ENCODE measurements at regions not wholly inside any gene's neighbourhood (a gene's known extent, or its start where the extent isn't known, plus 50 kb on each side); places are given as distances from the start of the nearest gene placed in this dataset.

DNA sequence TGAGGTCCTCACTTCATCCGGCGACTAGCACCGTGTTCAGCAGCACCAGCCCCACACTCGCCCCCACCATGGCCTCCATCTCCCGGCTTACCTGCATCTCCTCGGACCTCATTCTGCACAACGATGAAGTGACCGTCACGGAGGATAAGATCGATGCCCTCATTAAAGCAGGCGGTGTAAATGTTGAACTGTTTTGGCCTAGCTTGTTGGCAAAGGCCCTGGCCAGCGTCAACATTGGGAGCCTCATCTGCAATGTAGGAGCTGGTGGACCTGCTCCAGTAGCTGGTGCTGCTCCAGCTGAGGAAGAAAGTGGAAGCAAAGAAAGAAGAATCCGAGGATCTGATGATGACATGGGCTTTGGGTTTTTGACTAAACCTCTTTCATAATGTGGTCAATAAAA lies 70.5 kb upstream of the MYCN start (continued):
- TF ChIP-seq, protein P1, sequence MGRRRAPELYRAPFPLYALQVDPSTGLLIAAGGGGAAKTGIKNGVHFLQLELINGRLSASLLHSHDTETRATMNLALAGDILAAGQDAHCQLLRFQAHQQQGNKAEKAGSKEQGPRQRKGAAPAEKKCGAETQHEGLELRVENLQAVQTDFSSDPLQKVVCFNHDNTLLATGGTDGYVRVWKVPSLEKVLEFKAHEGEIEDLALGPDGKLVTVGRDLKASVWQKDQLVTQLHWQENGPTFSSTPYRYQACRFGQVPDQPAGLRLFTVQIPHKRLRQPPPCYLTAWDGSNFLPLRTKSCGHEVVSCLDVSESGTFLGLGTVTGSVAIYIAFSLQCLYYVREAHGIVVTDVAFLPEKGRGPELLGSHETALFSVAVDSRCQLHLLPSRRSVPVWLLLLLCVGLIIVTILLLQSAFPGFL (CRISPR knock-in tag; IDR thresholded peaks at IDR 0.05; ENCODE audit: borderline replicate concordance): no peak
- TF ChIP-seq, protein P2, sequence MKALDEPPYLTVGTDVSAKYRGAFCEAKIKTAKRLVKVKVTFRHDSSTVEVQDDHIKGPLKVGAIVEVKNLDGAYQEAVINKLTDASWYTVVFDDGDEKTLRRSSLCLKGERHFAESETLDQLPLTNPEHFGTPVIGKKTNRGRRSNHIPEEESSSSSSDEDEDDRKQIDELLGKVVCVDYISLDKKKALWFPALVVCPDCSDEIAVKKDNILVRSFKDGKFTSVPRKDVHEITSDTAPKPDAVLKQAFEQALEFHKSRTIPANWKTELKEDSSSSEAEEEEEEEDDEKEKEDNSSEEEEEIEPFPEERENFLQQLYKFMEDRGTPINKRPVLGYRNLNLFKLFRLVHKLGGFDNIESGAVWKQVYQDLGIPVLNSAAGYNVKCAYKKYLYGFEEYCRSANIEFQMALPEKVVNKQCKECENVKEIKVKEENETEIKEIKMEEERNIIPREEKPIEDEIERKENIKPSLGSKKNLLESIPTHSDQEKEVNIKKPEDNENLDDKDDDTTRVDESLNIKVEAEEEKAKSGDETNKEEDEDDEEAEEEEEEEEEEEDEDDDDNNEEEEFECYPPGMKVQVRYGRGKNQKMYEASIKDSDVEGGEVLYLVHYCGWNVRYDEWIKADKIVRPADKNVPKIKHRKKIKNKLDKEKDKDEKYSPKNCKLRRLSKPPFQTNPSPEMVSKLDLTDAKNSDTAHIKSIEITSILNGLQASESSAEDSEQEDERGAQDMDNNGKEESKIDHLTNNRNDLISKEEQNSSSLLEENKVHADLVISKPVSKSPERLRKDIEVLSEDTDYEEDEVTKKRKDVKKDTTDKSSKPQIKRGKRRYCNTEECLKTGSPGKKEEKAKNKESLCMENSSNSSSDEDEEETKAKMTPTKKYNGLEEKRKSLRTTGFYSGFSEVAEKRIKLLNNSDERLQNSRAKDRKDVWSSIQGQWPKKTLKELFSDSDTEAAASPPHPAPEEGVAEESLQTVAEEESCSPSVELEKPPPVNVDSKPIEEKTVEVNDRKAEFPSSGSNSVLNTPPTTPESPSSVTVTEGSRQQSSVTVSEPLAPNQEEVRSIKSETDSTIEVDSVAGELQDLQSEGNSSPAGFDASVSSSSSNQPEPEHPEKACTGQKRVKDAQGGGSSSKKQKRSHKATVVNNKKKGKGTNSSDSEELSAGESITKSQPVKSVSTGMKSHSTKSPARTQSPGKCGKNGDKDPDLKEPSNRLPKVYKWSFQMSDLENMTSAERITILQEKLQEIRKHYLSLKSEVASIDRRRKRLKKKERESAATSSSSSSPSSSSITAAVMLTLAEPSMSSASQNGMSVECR (CRISPR knock-in tag; IDR thresholded peaks at IDR 0.05; ENCODE audit: borderline replicate concordance): no peak
- TF ChIP-seq OVOL2 (CRISPR knock-in tag; IDR thresholded peaks at IDR 0.05; ENCODE audit: borderline replicate concordance) (no peak), TP53 (CRISPR knock-in tag; IDR thresholded peaks at IDR 0.05) (no peak), SMAD4 (CRISPR knock-in tag; IDR thresholded peaks at IDR 0.05) (no peak), RELA (CRISPR knock-in tag; IDR thresholded peaks at IDR 0.05; ENCODE audit: borderline replicate concordance) (no peak)
- TF ChIP-seq, protein P3, sequence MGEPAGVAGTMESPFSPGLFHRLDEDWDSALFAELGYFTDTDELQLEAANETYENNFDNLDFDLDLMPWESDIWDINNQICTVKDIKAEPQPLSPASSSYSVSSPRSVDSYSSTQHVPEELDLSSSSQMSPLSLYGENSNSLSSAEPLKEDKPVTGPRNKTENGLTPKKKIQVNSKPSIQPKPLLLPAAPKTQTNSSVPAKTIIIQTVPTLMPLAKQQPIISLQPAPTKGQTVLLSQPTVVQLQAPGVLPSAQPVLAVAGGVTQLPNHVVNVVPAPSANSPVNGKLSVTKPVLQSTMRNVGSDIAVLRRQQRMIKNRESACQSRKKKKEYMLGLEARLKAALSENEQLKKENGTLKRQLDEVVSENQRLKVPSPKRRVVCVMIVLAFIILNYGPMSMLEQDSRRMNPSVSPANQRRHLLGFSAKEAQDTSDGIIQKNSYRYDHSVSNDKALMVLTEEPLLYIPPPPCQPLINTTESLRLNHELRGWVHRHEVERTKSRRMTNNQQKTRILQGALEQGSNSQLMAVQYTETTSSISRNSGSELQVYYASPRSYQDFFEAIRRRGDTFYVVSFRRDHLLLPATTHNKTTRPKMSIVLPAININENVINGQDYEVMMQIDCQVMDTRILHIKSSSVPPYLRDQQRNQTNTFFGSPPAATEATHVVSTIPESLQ (CRISPR knock-in tag; IDR thresholded peaks at IDR 0.05): no peak
- TF ChIP-seq, protein P4, sequence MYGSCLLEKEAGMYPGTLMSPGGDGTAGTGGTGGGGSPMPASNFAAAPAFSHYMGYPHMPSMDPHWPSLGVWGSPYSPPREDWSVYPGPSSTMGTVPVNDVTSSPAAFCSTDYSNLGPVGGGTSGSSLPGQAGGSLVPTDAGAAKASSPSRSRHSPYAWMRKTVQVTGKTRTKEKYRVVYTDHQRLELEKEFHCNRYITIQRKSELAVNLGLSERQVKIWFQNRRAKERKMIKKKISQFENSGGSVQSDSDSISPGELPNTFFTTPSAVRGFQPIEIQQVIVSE (CRISPR knock-in tag; IDR thresholded peaks at IDR 0.05; ENCODE audit: borderline replicate concordance): no peak
- TF ChIP-seq, protein P5, sequence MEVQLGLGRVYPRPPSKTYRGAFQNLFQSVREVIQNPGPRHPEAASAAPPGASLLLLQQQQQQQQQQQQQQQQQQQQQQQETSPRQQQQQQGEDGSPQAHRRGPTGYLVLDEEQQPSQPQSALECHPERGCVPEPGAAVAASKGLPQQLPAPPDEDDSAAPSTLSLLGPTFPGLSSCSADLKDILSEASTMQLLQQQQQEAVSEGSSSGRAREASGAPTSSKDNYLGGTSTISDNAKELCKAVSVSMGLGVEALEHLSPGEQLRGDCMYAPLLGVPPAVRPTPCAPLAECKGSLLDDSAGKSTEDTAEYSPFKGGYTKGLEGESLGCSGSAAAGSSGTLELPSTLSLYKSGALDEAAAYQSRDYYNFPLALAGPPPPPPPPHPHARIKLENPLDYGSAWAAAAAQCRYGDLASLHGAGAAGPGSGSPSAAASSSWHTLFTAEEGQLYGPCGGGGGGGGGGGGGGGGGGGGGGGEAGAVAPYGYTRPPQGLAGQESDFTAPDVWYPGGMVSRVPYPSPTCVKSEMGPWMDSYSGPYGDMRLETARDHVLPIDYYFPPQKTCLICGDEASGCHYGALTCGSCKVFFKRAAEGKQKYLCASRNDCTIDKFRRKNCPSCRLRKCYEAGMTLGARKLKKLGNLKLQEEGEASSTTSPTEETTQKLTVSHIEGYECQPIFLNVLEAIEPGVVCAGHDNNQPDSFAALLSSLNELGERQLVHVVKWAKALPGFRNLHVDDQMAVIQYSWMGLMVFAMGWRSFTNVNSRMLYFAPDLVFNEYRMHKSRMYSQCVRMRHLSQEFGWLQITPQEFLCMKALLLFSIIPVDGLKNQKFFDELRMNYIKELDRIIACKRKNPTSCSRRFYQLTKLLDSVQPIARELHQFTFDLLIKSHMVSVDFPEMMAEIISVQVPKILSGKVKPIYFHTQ (CRISPR knock-in tag; IDR thresholded peaks at IDR 0.05): no peak
- TF ChIP-seq, protein P6, sequence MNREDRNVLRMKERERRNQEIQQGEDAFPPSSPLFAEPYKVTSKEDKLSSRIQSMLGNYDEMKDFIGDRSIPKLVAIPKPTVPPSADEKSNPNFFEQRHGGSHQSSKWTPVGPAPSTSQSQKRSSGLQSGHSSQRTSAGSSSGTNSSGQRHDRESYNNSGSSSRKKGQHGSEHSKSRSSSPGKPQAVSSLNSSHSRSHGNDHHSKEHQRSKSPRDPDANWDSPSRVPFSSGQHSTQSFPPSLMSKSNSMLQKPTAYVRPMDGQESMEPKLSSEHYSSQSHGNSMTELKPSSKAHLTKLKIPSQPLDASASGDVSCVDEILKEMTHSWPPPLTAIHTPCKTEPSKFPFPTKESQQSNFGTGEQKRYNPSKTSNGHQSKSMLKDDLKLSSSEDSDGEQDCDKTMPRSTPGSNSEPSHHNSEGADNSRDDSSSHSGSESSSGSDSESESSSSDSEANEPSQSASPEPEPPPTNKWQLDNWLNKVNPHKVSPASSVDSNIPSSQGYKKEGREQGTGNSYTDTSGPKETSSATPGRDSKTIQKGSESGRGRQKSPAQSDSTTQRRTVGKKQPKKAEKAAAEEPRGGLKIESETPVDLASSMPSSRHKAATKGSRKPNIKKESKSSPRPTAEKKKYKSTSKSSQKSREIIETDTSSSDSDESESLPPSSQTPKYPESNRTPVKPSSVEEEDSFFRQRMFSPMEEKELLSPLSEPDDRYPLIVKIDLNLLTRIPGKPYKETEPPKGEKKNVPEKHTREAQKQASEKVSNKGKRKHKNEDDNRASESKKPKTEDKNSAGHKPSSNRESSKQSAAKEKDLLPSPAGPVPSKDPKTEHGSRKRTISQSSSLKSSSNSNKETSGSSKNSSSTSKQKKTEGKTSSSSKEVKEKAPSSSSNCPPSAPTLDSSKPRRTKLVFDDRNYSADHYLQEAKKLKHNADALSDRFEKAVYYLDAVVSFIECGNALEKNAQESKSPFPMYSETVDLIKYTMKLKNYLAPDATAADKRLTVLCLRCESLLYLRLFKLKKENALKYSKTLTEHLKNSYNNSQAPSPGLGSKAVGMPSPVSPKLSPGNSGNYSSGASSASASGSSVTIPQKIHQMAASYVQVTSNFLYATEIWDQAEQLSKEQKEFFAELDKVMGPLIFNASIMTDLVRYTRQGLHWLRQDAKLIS (CRISPR knock-in tag; IDR thresholded peaks at IDR 0.05; ENCODE audit: borderline replicate concordance): no peak
- TF ChIP-seq, protein P7, sequence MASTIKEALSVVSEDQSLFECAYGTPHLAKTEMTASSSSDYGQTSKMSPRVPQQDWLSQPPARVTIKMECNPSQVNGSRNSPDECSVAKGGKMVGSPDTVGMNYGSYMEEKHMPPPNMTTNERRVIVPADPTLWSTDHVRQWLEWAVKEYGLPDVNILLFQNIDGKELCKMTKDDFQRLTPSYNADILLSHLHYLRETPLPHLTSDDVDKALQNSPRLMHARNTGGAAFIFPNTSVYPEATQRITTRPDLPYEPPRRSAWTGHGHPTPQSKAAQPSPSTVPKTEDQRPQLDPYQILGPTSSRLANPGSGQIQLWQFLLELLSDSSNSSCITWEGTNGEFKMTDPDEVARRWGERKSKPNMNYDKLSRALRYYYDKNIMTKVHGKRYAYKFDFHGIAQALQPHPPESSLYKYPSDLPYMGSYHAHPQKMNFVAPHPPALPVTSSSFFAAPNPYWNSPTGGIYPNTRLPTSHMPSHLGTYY (CRISPR knock-in tag; IDR thresholded peaks at IDR 0.05): no peak
